PC-3 (cell line): ENCODE measurements at regions not wholly inside any gene's neighbourhood (a gene's known extent, or its start where the extent isn't known, plus 50 kb on each side); places are given as distances from the start of the nearest gene placed in this dataset.

ENCODE experiments used
- ATAC-seq: fragments of 200-7000 bp; cut with Tn5 transposase; 2 replicates; pipeline ENCODE4 v1.9.1; 2020; ENCODE audit warnings: mild to moderate bottlenecking, moderate library complexity
- BruUV-seq: library from RNA; stranded (reverse); fragments of 400-500 nt; replicated peaks from 2 replicates; lab custom pipeline; 2021; lab: Mats Ljungman, UMichigan
- CTCF ChIA-PET: fragments of 300-600 bp; sonication (Branson Sonifier 250); formaldehyde crosslinking; loops from one replicate; lab custom pipeline; 2022; ENCODE audit warnings: antibody characterized with exemption; lab: Charles Lee
- POLR2A ChIA-PET: fragments of 300-600 bp; sonication (Branson Sonifier 250); formaldehyde crosslinking; loops from one replicate; lab custom pipeline; 2022; ENCODE audit warnings: antibody characterized with exemption; ENCODE audit not compliant: unreplicated experiment; lab: Charles Lee
- DNase-seq: peaks from one replicate; pipeline ENCODE4 v3.0.0-alpha.2; 2015
- H2AFZ ChIP-seq: fragments of 300-600 bp; sonication (generic); 2 replicates; pipeline ENCODE4 v1.6.0; 2016; ENCODE audit warnings: antibody characterized with exemption, low read length
- H3F3A ChIP-seq: fragments of 300-600 bp; sonication (generic); one replicate; pipeline ENCODE4 v1.6.0; 2017; ENCODE audit warnings: antibody characterized with exemption, low read length, control low read depth, mild to moderate bottlenecking; ENCODE audit not compliant: unreplicated experiment
- H3K27ac ChIP-seq: fragments of 300-600 bp; sonication (generic); 2 replicates; pipeline ENCODE4 v1.5.1; 2016; ENCODE audit warnings: mild to moderate bottlenecking, low read length
- H3K27me3 ChIP-seq: fragments of 300-600 bp; sonication (generic); 2 replicates; pipeline ENCODE4 v1.6.1; 2016; ENCODE audit warnings: low read length, mixed read lengths
- H3K36me3 ChIP-seq: fragments of 300-600 bp; sonication (generic); 2 replicates; pipeline ENCODE4 v1.6.1; 2016; ENCODE audit warnings: low read depth, mixed run types, low read length, mixed read lengths
- H3K4me1 ChIP-seq: fragments of 300-600 bp; sonication (generic); 2 replicates; pipeline ENCODE4 v1.5.1; 2016; ENCODE audit warnings: low read length; ENCODE audit not compliant: insufficient read depth
- H3K4me2 ChIP-seq: fragments of 300-600 bp; sonication (generic); 2 replicates; pipeline ENCODE4 v1.6.0; 2016; ENCODE audit warnings: low read length
- H3K4me3 ChIP-seq: fragments of 300-600 bp; sonication (generic); 2 replicates; pipeline ENCODE4 v1.5.1; 2016; ENCODE audit warnings: mild to moderate bottlenecking, low read length, mixed read lengths
- H3K79me2 ChIP-seq: fragments of 300-600 bp; sonication (generic); 2 replicates; pipeline ENCODE4 v1.6.1; 2017; ENCODE audit warnings: low read length, mixed read lengths
- H3K9ac ChIP-seq: fragments of 300-600 bp; sonication (generic); 2 replicates; pipeline ENCODE4 v1.6.0; 2016; ENCODE audit warnings: mild to moderate bottlenecking, low read length
- H3K9me2 ChIP-seq: fragments of 300-600 bp; sonication (generic); replicated peaks from 2 replicates; pipeline ENCODE4 v1.6.1; 2016; ENCODE audit warnings: mixed run types, low read length, mixed read lengths
- H3K9me3 ChIP-seq: fragments of 300-600 bp; sonication (generic); 2 replicates; pipeline ENCODE4 v1.6.1; 2016; ENCODE audit warnings: low read length, mixed read lengths
- H4K20me1 ChIP-seq: fragments of 300-600 bp; sonication (generic); 2 replicates; pipeline ENCODE4 v1.6.1; 2016; ENCODE audit warnings: low read length, mixed read lengths
- CTCF ChIP-seq: fragments of 300-600 bp; sonication (generic); conservative IDR thresholded peaks from 2 replicates; pipeline ENCODE4 v1.5.1; 2017; ENCODE audit warnings: antibody characterized with exemption, low read depth, mild to moderate bottlenecking, low read length
- EZH2 ChIP-seq: fragments of 300-600 bp; sonication (generic); IDR thresholded peaks from one replicate; pipeline ENCODE4 v1.6.1; 2017; ENCODE audit warnings: antibody characterized with exemption, mild to moderate bottlenecking, low read length; ENCODE audit not compliant: unreplicated experiment
- EZH2phosphoT487 ChIP-seq: fragments of 300-600 bp; sonication (generic); IDR thresholded peaks from 2 replicates; pipeline ENCODE4 v1.6.1; 2018; ENCODE audit warnings: mild to moderate bottlenecking, antibody characterized with exemption, low read length, borderline replicate concordance
- intact Hi-C: fragments of 100-400 bp; cut with micrococcal nuclease; formaldehyde crosslinking; loops from 2 replicates; pipeline ENCODE4 v1.9.0; 2023

GRCh38 chr17:33469911-33470310, 176.8 kb upstream of the ASIC2 start:
- Histone ChIP-seq H3F3A (no peaks in the 10 kb centered on the region), H3K36me3 (no peaks in the 10 kb centered on the region), H3K4me3 (no peak overlapping the region), H3K4me1 (no peaks in the 10 kb centered on the region), H3K9me2 (no peaks in the 10 kb centered on the region), H3K79me2 (no peaks in the 10 kb centered on the region), H4K20me1 (no peaks in the 10 kb centered on the region), H2AFZ (no peak overlapping the region), H3K9me3 (no peaks in the 10 kb centered on the region), H3K4me2 (no peak overlapping the region), H3K9ac (no peak overlapping the region), H3K27ac (no peak overlapping the region), H3K27me3 (no peaks in the 10 kb centered on the region)
- no peak for ATAC-seq
- TF ChIP-seq EZH2phosphoT487 (no peak), CTCF (no peak), EZH2 (no peak)
- CTCF ChIA-PET: no interaction called here
- DNase-seq: no peak
- intact Hi-C loops: no loop called here
- no TSS peak for BruUV-seq
- POLR2A ChIA-PET: no interaction called here

- no peak for ATAC-seq
- no peaks in the 10 kb centered on the region for H4K20me1 ChIP-seq
- intact Hi-C loops: no loop called here
- TF ChIP-seq EZH2 (no peak), CTCF (no peak), EZH2phosphoT487 (no peak)
- no TSS peak for BruUV-seq
- no peaks in the 10 kb centered on the region for H3K36me3 ChIP-seq
- no peaks in the 10 kb centered on the region for H3K27me3 ChIP-seq
- no peaks in the 10 kb centered on the region for H3K79me2 ChIP-seq
- no peak for DNase-seq
- CTCF ChIA-PET: no interaction called here
- H2AFZ ChIP-seq: no peak overlapping the region
- no peaks in the 10 kb centered on the region for H3K4me1 ChIP-seq
- H3K9ac ChIP-seq: no peak overlapping the region
- H3F3A ChIP-seq: no peaks in the 10 kb centered on the region
- no peaks in the 10 kb centered on the region for H3K9me3 ChIP-seq
- no peak overlapping the region for H3K4me3 ChIP-seq
- POLR2A ChIA-PET: no interaction called here
- H3K9me2 ChIP-seq: no peaks in the 10 kb centered on the region
- H3K27ac ChIP-seq: no peak overlapping the region
- H3K4me2 ChIP-seq: no peak overlapping the region
Measured at GRCh38 chr17:33473061-33473460, 180.0 kb upstream of the ASIC2 start.

DNA sequence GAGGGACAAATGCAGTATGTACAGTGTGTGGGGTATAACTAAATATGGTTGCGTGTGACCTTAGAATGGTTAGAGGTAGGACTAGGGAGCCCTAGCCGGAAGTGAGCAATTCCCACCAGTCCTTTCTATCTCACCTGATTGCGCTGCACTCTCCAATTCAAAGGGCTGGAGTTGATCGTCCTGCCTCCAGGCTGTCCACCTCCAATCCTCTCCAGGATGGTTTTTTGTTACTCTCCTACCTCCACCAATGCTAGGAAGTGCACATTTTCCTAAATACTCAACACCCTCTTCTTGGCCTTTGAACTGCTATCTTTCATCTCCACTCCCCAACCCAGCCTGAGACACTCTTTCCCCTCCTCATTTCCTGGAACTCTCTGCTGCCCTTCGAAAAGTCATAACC, 181.7 kb upstream of the ASIC2 start:
- intact Hi-C loops: no loop called here
- ChIA-PET POLR2A (no interaction called here), CTCF (no interaction called here)
- Histone ChIP-seq H3K27me3 (no peaks in the 10 kb centered on the region), H3K4me2 (no peak overlapping the region), H2AFZ (no peak overlapping the region), H3K4me1 (no peaks in the 10 kb centered on the region), H3K4me3 (no peak overlapping the region), H3K9ac (no peak overlapping the region), H3K9me2 (no peaks in the 10 kb centered on the region), H3K36me3 (no peaks in the 10 kb centered on the region), H4K20me1 (no peaks in the 10 kb centered on the region), H3K27ac (no peak overlapping the region), H3K9me3 (no peaks in the 10 kb centered on the region), H3F3A (no peaks in the 10 kb centered on the region), H3K79me2 (no peaks in the 10 kb centered on the region)
- TF ChIP-seq EZH2phosphoT487: no peak
- no peak for TF ChIP-seq CTCF
- TF ChIP-seq EZH2: no peak
- no peak for DNase-seq
- ATAC-seq: no peak
- no TSS peak for BruUV-seq
